Anterior cingulate cortex (tissue), 58 donors: ENCODE measurements at regions not wholly inside any gene's neighbourhood (a gene's known extent, or its start where the extent isn't known, plus 50 kb on each side); places are given as distances from the start of the nearest gene placed in this dataset.

Source experiments
- DNase-seq, 58 donors: peaks; one replicate each; lab custom pipeline; 2025; lab: John Stamatoyannopoulos, UW

GRCh38 chr9:134243778-134244467, 79.6 kb upstream of the RNU6ATAC start:
- peak in 10 of 58 donors; percentile 9 to 25 (median 15) for DNase-seq

GRCh38 chr9:134245179-134245578, 80.8 kb upstream of the RNU6ATAC start:
- no peak for DNase-seq

- no peak for DNase-seq
Observed at GRCh38 chr9:134247918-134248631, 78.2 kb upstream of the RXRA start.

GRCh38 chr9:134251296-134252069, 74.8 kb upstream of the RXRA start:
- DNase-seq: no peak

- DNase-seq: no peak
Observed at GRCh38 chr9:134252084-134252830, 74.0 kb upstream of the RXRA start.

GRCh38 chr9:134253606-134254205, 72.5 kb upstream of the RXRA start:
- DNase-seq: no peak

- no peak for DNase-seq
Observed at GRCh38 chr9:134258332-134258731, 67.9 kb upstream of the RXRA start.

GRCh38 chr9:134258828-134259546, 67.3 kb upstream of the RXRA start:
- DNase-seq: peak in 8 of 58 donors; percentile 4 to 36 (median 14)

- DNase-seq: no peak
Observed at GRCh38 chr9:134259708-134260107, 66.5 kb upstream of the RXRA start.

GRCh38 chr9:134260801-134261200, 65.5 kb upstream of the RXRA start:
- DNase-seq: no peak

- DNase-seq: no peak
Observed at GRCh38 chr9:134262035-134262434, 64.2 kb upstream of the RXRA start.

- DNase-seq: no peak
Observed at GRCh38 chr9:134263596-134263995, 62.7 kb upstream of the RXRA start.

- DNase-seq: no peak
Observed at GRCh38 chr9:134264169-134264568, 62.1 kb upstream of the RXRA start.

- no peak for DNase-seq
Observed at GRCh38 chr9:134265078-134265477, 61.2 kb upstream of the RXRA start.

GRCh38 chr9:134266418-134266817, 59.8 kb upstream of the RXRA start:
- no peak for DNase-seq

- no peak for DNase-seq
Observed at GRCh38 chr9:134267305-134267880, 58.9 kb upstream of the RXRA start.

GRCh38 chr9:134267881-134268724, 58.2 kb upstream of the RXRA start:
- peak in 1 of 58 donors; percentile 15 for DNase-seq

GRCh38 chr9:134268747-134269146, 57.5 kb upstream of the RXRA start:
- no peak for DNase-seq
